Activated CD8-positive, alpha-beta T cell treated with anti-CD3 and anti-CD28 coated beads for 36 hours (primary cell): ENCODE measurements at regions not wholly inside any gene's neighbourhood (a gene's known extent, or its start where the extent isn't known, plus 50 kb on each side); places are given as distances from the start of the nearest gene placed in this dataset.

Source experiments
- ATAC-seq: fragments of 200-7000 bp; cut with Tn5 transposase; one replicate; pipeline ENCODE4 v1.10.0; 2021; ENCODE audit warnings: mild to moderate bottlenecking, moderate library complexity
- CTCF ChIA-PET: fragments of 350-600 bp; sonication (Branson Sonifier 250); formaldehyde crosslinking; loops from one replicate; lab custom pipeline; 2021; ENCODE audit warnings: antibody characterized with exemption; lab: Charles Lee
- POLR2A ChIA-PET: fragments of 350-600 bp; sonication (Branson Sonifier 250); formaldehyde crosslinking; loops from one replicate; lab custom pipeline; 2021; ENCODE audit warnings: antibody characterized with exemption; lab: Charles Lee
- DNase-seq: peaks from one replicate; pipeline ENCODE4 v3.0.0-alpha.2; 2020
- H3K27ac Mint-ChIP-seq: one replicate; pipeline ENCODE4 v1.8.0; 2021; ENCODE audit warnings: mild to moderate bottlenecking, mixed read lengths
- H3K27me3 Mint-ChIP-seq: one replicate; pipeline ENCODE4 v1.8.0; 2021; ENCODE audit warnings: mixed read lengths
- H3K36me3 Mint-ChIP-seq: one replicate; pipeline ENCODE4 v1.8.0; 2021; ENCODE audit warnings: low read depth, mixed read lengths
- H3K4me1 Mint-ChIP-seq: one replicate; pipeline ENCODE4 v1.8.0; 2021; ENCODE audit warnings: low read depth, mixed read lengths
- H3K4me3 Mint-ChIP-seq: one replicate; pipeline ENCODE4 v1.8.0; 2021; ENCODE audit warnings: mild to moderate bottlenecking, moderate library complexity, mixed read lengths
- H3K9me3 Mint-ChIP-seq: one replicate; pipeline ENCODE4 v1.8.0; 2021; ENCODE audit warnings: mixed read lengths
- CTCF ChIP-seq: fragments of 200-600 bp; IDR thresholded peaks from one replicate; pipeline ENCODE4 v1.8.0; 2022; ENCODE audit warnings: antibody characterized with exemption, mild to moderate bottlenecking
- intact Hi-C: fragments of 100-400 bp; cut with micrococcal nuclease; formaldehyde crosslinking; loops from one replicate; pipeline ENCODE4 v1.10.0; 2022

GRCh38 chr13:99061411-99061810 is 83.5 kb upstream of the DOCK9 start:
- H3K27ac Mint-ChIP-seq, result no peak overlapping the region
- H3K27me3 Mint-ChIP-seq, result no peaks in the 10 kb centered on the region
- intact Hi-C loops, result no loop called here
- H3K4me3 Mint-ChIP-seq, result no peak overlapping the region
- H3K9me3 Mint-ChIP-seq, result no peaks in the 10 kb centered on the region
- peaks cover 11% of the 10 kb centered on the region for H3K36me3 Mint-ChIP-seq
- DNase-seq (no peak), ATAC-seq (no peak)
- ChIA-PET CTCF (interaction anchor here (1.4 kb wide), 1 partner anchor 27 kb away, joined by 6 read pairs; no protein-coding TSS in a partner anchor), POLR2A (interaction anchor here (0.6 kb wide), 1 partner anchor 166 kb away, joined by 3 read pairs; no protein-coding TSS in a partner anchor)
- peaks cover 69% of the 10 kb centered on the region for H3K4me1 Mint-ChIP-seq
- TF ChIP-seq CTCF, result no peak

- peaks cover 11% of the 10 kb centered on the region for H3K36me3 Mint-ChIP-seq
- H3K27ac Mint-ChIP-seq, result no peak overlapping the region
- H3K9me3 Mint-ChIP-seq, result no peaks in the 10 kb centered on the region
- ChIA-PET CTCF (interaction anchor here (1.3 kb wide), 1 partner anchor 11 kb away, joined by 4 read pairs; no protein-coding TSS in a partner anchor), POLR2A (no interaction called here)
- H3K27me3 Mint-ChIP-seq, result no peaks in the 10 kb centered on the region
- DNase-seq (no peak), ATAC-seq (no peak)
- intact Hi-C loops, result no loop called here
- no peak for TF ChIP-seq CTCF
- peaks cover 73% of the 10 kb centered on the region for H3K4me1 Mint-ChIP-seq
- no peak overlapping the region for H3K4me3 Mint-ChIP-seq
Observed at GRCh38 chr13:99062593-99062992, 84.7 kb upstream of the DOCK9 start.

GRCh38 chr13:99063178-99063577 is 85.3 kb upstream of the DOCK9 start:
- no peak for TF ChIP-seq CTCF
- DNase-seq (no peak), ATAC-seq (no peak)
- peaks cover 76% of the 10 kb centered on the region for H3K4me1 Mint-ChIP-seq
- H3K9me3 Mint-ChIP-seq, result no peaks in the 10 kb centered on the region
- intact Hi-C loops, result no loop called here
- peaks cover 11% of the 10 kb centered on the region for H3K36me3 Mint-ChIP-seq
- CTCF ChIA-PET, result interaction anchor here (1.3 kb wide), 1 partner anchor 12 kb away, joined by 4 read pairs; no protein-coding TSS in a partner anchor
- H3K27me3 Mint-ChIP-seq, result no peaks in the 10 kb centered on the region
- POLR2A ChIA-PET, result no interaction called here
- H3K4me3 Mint-ChIP-seq, result no peak overlapping the region
- H3K27ac Mint-ChIP-seq, result no peak overlapping the region

GRCh38 chr13:99063952-99064351 is 86.1 kb upstream of the DOCK9 start:
- H3K4me1 Mint-ChIP-seq, result peaks cover 73% of the 10 kb centered on the region
- no peak for TF ChIP-seq CTCF
- peaks cover 11% of the 10 kb centered on the region for H3K36me3 Mint-ChIP-seq
- H3K9me3 Mint-ChIP-seq, result no peaks in the 10 kb centered on the region
- ChIA-PET POLR2A (interaction anchor here (0.6 to 1.1 kb wide), 2 partner anchors 14 to 23 kb away, joined by 3 read pairs; no protein-coding TSS in a partner anchor), CTCF (interaction anchor here (1.2 kb wide), 1 partner anchor 35 kb away, joined by 5 read pairs; no protein-coding TSS in a partner anchor)
- ATAC-seq, result peak; percentile 67
- no peak for DNase-seq
- peak overlapping the region; percentile 69 for H3K27ac Mint-ChIP-seq
- intact Hi-C loops, result no loop called here
- H3K4me3 Mint-ChIP-seq, result no peak overlapping the region
- H3K27me3 Mint-ChIP-seq, result no peaks in the 10 kb centered on the region

GRCh38 chr13:99064624-99065234 is 86.9 kb upstream of the DOCK9 start:
- Mint-ChIP-seq H3K4me3 (no peak overlapping the region), H3K27ac (no peak overlapping the region), H3K27me3 (no peaks in the 10 kb centered on the region), H3K9me3 (no peaks in the 10 kb centered on the region), H3K36me3 (peaks cover 11% of the 10 kb centered on the region), H3K4me1 (peaks cover 70% of the 10 kb centered on the region)
- CTCF ChIA-PET, result interaction anchor here (0.6 to 1.3 kb wide), 6 partner anchors 9 to 1497 kb away, joined by 3 to 5 read pairs (median 3); no protein-coding TSS in a partner anchor
- intact Hi-C loops, result no loop called here
- TF ChIP-seq CTCF, result no peak
- DNase-seq (no peak), ATAC-seq (no peak)
- POLR2A ChIA-PET, result interaction anchor here (1.1 to 2.5 kb wide), 2 partner anchors 13 to 22 kb away, joined by 3 to 7 read pairs; no protein-coding TSS in a partner anchor
